ENCODE measurements at regions not wholly inside any gene's neighbourhood (a gene's known extent, or its start where the extent isn't known, plus 50 kb on each side); places are given as distances from the start of the nearest gene placed in this dataset.

DNA sequence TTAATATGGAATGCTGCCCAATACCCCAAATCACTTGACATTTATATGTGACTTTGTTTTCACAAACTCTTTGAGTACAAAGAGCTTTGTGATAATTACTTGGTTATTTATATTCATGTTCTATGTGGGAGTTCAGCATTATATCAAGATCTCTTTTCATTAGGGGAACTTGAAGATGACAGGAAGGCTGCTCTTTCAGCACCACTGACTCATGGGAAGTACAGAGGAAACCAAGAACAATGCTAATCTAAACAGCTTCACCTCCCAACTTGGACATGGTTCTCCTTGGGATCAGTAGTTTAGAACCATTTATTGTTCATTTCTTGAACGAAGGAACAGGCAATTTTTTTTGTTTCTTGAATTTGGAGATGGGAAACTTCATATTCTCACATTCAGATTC lies 184.0 kb upstream of the AFF2 start:
- ATAC-seq (ENCODE audit: insufficient read depth, low FRiP score) (no peak), DNase-seq (no peak)
- Histone ChIP-seq H3K9ac (ENCODE audit: insufficient read depth in 1 of 2, low read length in 2 of 2) (no peak overlapping the region), H3K4me3 (no peak overlapping the region), H3K4me1 (ENCODE audit: control insufficient read depth in 5 of 5, insufficient read depth in 5 of 5, low read length in 5 of 5) (no peaks in the 10 kb centered on the region), H3K27ac (ENCODE audit: low read depth in 1 of 2, low read length in 1 of 2) (no peak overlapping the region), H3K27me3 (ENCODE audit: control insufficient read depth in 3 of 3, insufficient read depth in 3 of 3, low read length in 2 of 3) (no peaks in the 10 kb centered on the region), H3K9me3 (ENCODE audit: control insufficient read depth in 4 of 4, insufficient read depth in 3 of 4, low read length in 3 of 4) (no peaks in the 10 kb centered on the region), H3K36me3 (ENCODE audit: control insufficient read depth in 4 of 4, insufficient read depth in 4 of 4, low read length in 4 of 4) (no peaks in the 10 kb centered on the region)
- WGBS, 2 donors = 42 to 86% methylated on average over 1 of the region's 1 CpG
- no peak for TF ChIP-seq CTCF (IDR thresholded peaks at IDR 0.05; ENCODE audit: control extremely low read depth, extremely low read depth)

- no peak for DNase-seq
- H3K9me3 ChIP-seq (ENCODE audit: control insufficient read depth in 4 of 4, insufficient read depth in 3 of 4, low read length in 3 of 4) = peaks cover 0 to 4% (median 0%) of the 10 kb centered on the region in 4 donors
- WGBS, 2 donors = 69 to 91% methylated on average over 2 of the region's 2 CpGs
Measured at GRCh38 chrX:148322906-148323305, 177.5 kb upstream of the AFF2 start.

GRCh38 chrX:148333989-148334388 lies 166.4 kb upstream of the AFF2 start:
- H3K36me3 ChIP-seq (ENCODE audit: control insufficient read depth in 4 of 4, insufficient read depth in 4 of 4, low read length in 4 of 4) = no peaks in the 10 kb centered on the region
- H3K9me3 ChIP-seq (ENCODE audit: control insufficient read depth in 4 of 4, insufficient read depth in 3 of 4, low read length in 3 of 4) = peaks cover 0 to 4% (median 0%) of the 10 kb centered on the region in 4 donors
- no peak overlapping the region for H3K27ac ChIP-seq (ENCODE audit: low read depth in 1 of 2, low read length in 1 of 2)
- ATAC-seq (ENCODE audit: insufficient read depth, low FRiP score) (no peak), DNase-seq (no peak)
- TF ChIP-seq CTCF (IDR thresholded peaks at IDR 0.05; ENCODE audit: control extremely low read depth, extremely low read depth) = no peak
- peaks cover 0 to 4% (median 0%) of the 10 kb centered on the region in 5 donors for H3K4me1 ChIP-seq (ENCODE audit: control insufficient read depth in 5 of 5, insufficient read depth in 5 of 5, low read length in 5 of 5)
- WGBS, 2 donors = 56 to 93% methylated on average over 1 of the region's 1 CpG
- H3K27me3 ChIP-seq (ENCODE audit: control insufficient read depth in 3 of 3, insufficient read depth in 3 of 3, low read length in 2 of 3) = no peaks in the 10 kb centered on the region
- no peak overlapping the region for H3K4me3 ChIP-seq
- H3K9ac ChIP-seq (ENCODE audit: insufficient read depth in 1 of 2, low read length in 2 of 2) = no peak overlapping the region

More at GRCh38 chrX:148322906-148323305, 177.5 kb upstream of the AFF2 start:
- H3K27ac ChIP-seq (ENCODE audit: low read depth in 1 of 2, low read length in 1 of 2) = no peak overlapping the region
- no peaks in the 10 kb centered on the region for H3K36me3 ChIP-seq (ENCODE audit: control insufficient read depth in 4 of 4, insufficient read depth in 4 of 4, low read length in 4 of 4)
- ATAC-seq (ENCODE audit: insufficient read depth, low FRiP score) = no peak
- TF ChIP-seq CTCF (IDR thresholded peaks at IDR 0.05; ENCODE audit: control extremely low read depth, extremely low read depth) = no peak
- no peaks in the 10 kb centered on the region for H3K27me3 ChIP-seq (ENCODE audit: control insufficient read depth in 3 of 3, insufficient read depth in 3 of 3, low read length in 2 of 3)
- no peak overlapping the region for H3K9ac ChIP-seq (ENCODE audit: insufficient read depth in 1 of 2, low read length in 2 of 2)
- H3K4me1 ChIP-seq (ENCODE audit: control insufficient read depth in 5 of 5, insufficient read depth in 5 of 5, low read length in 5 of 5) = no peaks in the 10 kb centered on the region
- no peak overlapping the region for H3K4me3 ChIP-seq

- no peak for TF ChIP-seq CTCF (IDR thresholded peaks at IDR 0.05; ENCODE audit: control extremely low read depth, extremely low read depth)
- H3K27me3 ChIP-seq (ENCODE audit: control insufficient read depth in 3 of 3, insufficient read depth in 3 of 3, low read length in 2 of 3) = no peaks in the 10 kb centered on the region
- no peak overlapping the region for H3K4me3 ChIP-seq
- no peak overlapping the region for H3K9ac ChIP-seq (ENCODE audit: insufficient read depth in 1 of 2, low read length in 2 of 2)
- ATAC-seq (ENCODE audit: insufficient read depth, low FRiP score) (no peak), DNase-seq (no peak)
- 78 to 86% methylated on average over 4 of the region's 4 CpGs for WGBS, 2 donors
- peaks cover 0 to 4% (median 0%) of the 10 kb centered on the region in 4 donors for H3K9me3 ChIP-seq (ENCODE audit: control insufficient read depth in 4 of 4, insufficient read depth in 3 of 4, low read length in 3 of 4)
- peaks cover 0 to 4% (median 0%) of the 10 kb centered on the region in 5 donors for H3K4me1 ChIP-seq (ENCODE audit: control insufficient read depth in 5 of 5, insufficient read depth in 5 of 5, low read length in 5 of 5)
- H3K36me3 ChIP-seq (ENCODE audit: control insufficient read depth in 4 of 4, insufficient read depth in 4 of 4, low read length in 4 of 4) = no peaks in the 10 kb centered on the region
- no peak overlapping the region for H3K27ac ChIP-seq (ENCODE audit: low read depth in 1 of 2, low read length in 1 of 2)
Measured at GRCh38 chrX:148337873-148338272, 162.5 kb upstream of the AFF2 start.
